Keratinocyte (primary cell): ENCODE measurements at regions not wholly inside any gene's neighbourhood (a gene's known extent, or its start where the extent isn't known, plus 50 kb on each side); places are given as distances from the start of the nearest gene placed in this dataset.

Experiments used
- DNase-seq: peaks from one replicate; pipeline ENCODE4 v3.0.0-alpha.2; 2011; ENCODE audit warnings: low read depth, missing footprints, low spot score
- FAIRE-seq: peaks from 2 replicates; lab custom pipeline; 2011; peaks lifted over from hg19 to GRCh38; lab: Jason Lieb, UNC
- H2AFZ ChIP-seq: 2 replicates; pipeline ENCODE4 v1.6.0; 2012; ENCODE audit warnings: low read length, control low read depth, inconsistent platforms; ENCODE audit not compliant: control insufficient read depth
- H3K27ac ChIP-seq: 2 replicates; pipeline ENCODE4 v1.5.1; 2011; ENCODE audit warnings: low read length; ENCODE audit not compliant: control insufficient read depth, insufficient read depth
- H3K27me3 ChIP-seq: 3 replicates; pipeline ENCODE4 v1.6.0; 2011; ENCODE audit warnings: low read length; ENCODE audit not compliant: control insufficient read depth, insufficient read depth; ENCODE audit errors: extremely low read depth
- H3K36me3 ChIP-seq, 2 experiments: 2 replicates in 1 of 2; 3 replicates in 1 of 2; pipeline ENCODE4 v1.5.1; 2011; ENCODE audit warnings: low read length in 2 of 2, mild to moderate bottlenecking in 1 of 2; ENCODE audit not compliant: control insufficient read depth in 2 of 2, insufficient read depth in 2 of 2; ENCODE audit errors: extremely low read depth in 1 of 2
- H3K4me1 ChIP-seq: 3 replicates; pipeline ENCODE4 v1.5.1; 2011; ENCODE audit warnings: low read length; ENCODE audit not compliant: control insufficient read depth, insufficient read depth; ENCODE audit errors: extremely low read depth
- H3K4me2 ChIP-seq: 3 replicates; pipeline ENCODE4 v1.6.0; 2011; ENCODE audit warnings: low read depth, low read length; ENCODE audit not compliant: control insufficient read depth, insufficient read depth; ENCODE audit errors: extremely low read depth
- H3K4me3 ChIP-seq, 3 experiments: fragments of 200-600 bp in 1 of 3; sonication (generic) in 1 of 3; 2 replicates in 2 of 3; 3 replicates in 1 of 3; pipeline ENCODE4 v1.5.1; 2011 to 2016; ENCODE audit warnings: low read length in 3 of 3, mild to moderate bottlenecking in 3 of 3, control low read depth in 2 of 3, inconsistent platforms in 1 of 3, low read depth in 1 of 3, mixed read lengths in 1 of 3, mixed run types in 1 of 3, moderate library complexity in 1 of 3; ENCODE audit not compliant: control insufficient read depth in 2 of 3, insufficient read depth in 2 of 3; ENCODE audit errors: extremely low read depth in 1 of 3
- H3K79me2 ChIP-seq: 2 replicates; pipeline ENCODE4 v1.6.0; 2012; ENCODE audit warnings: low read length; ENCODE audit not compliant: control insufficient read depth, insufficient read depth
- H3K9ac ChIP-seq: 3 replicates; pipeline ENCODE4 v1.6.0; 2011; ENCODE audit warnings: low read length; ENCODE audit not compliant: control insufficient read depth, insufficient read depth; ENCODE audit errors: extremely low read depth
- H3K9me1 ChIP-seq: 3 replicates; pipeline ENCODE4 v1.6.0; 2011; ENCODE audit warnings: low read length; ENCODE audit not compliant: control insufficient read depth, insufficient read depth; ENCODE audit errors: extremely low read depth
- H3K9me3 ChIP-seq: 2 replicates; pipeline ENCODE4 v1.5.1; 2012; ENCODE audit warnings: low read depth, low read length; ENCODE audit not compliant: control insufficient read depth
- H4K20me1 ChIP-seq: 3 replicates; pipeline ENCODE4 v1.6.0; 2011; ENCODE audit warnings: low read length; ENCODE audit not compliant: control insufficient read depth, insufficient read depth; ENCODE audit errors: extremely low read depth
- EZH2 ChIP-seq: IDR thresholded peaks from one replicate; pipeline ENCODE4 v1.6.1; 2012; ENCODE audit warnings: inconsistent platforms, mild to moderate bottlenecking, low read length, moderate library complexity
- dilution Hi-C: fragments of 300-500 bp; cut with MboI; formaldehyde crosslinking; loops from one replicate; pipeline ENCODE4 v1.7.0; 2020; ENCODE audit warnings: low sequenced_read_pairs; ENCODE audit not compliant: extremely low pct_ligation_motif_present
- TF ChIP-seq, protein P1 (sequence below), 3 experiments: IDR thresholded peaks in 1 of 3; conservative IDR thresholded peaks in 1 of 3; optimal IDR thresholded peaks in 1 of 3; 2 replicates in 2 of 3; 3 replicates in 1 of 3; pipeline versions ENCODE3 to v1.5.1; 2011; ENCODE audit warnings: low read length in 3 of 3, mild to moderate bottlenecking in 3 of 3, moderate library complexity in 2 of 3, control low read depth in 1 of 3, inconsistent platforms in 1 of 3; ENCODE audit not compliant: insufficient read depth in 2 of 3; ENCODE audit errors: extremely low read depth in 1 of 3

GRCh38 chr6:80523531-80523997 lies 417.1 kb downstream of the BCKDHB start:
- no peaks in the 10 kb centered on the region for H3K9me3 ChIP-seq
- no peaks in the 10 kb centered on the region for H4K20me1 ChIP-seq
- no peaks in the 10 kb centered on the region for H3K36me3 ChIP-seq
- no peak overlapping the region for H3K27ac ChIP-seq
- no peak overlapping the region for H3K9ac ChIP-seq
- H3K4me1 ChIP-seq = no peaks in the 10 kb centered on the region
- dilution Hi-C loops = no loop called here
- H2AFZ ChIP-seq = peak overlapping the region; percentile 53
- H3K4me2 ChIP-seq = peak overlapping the region; percentile 9
- no peaks in the 10 kb centered on the region for H3K79me2 ChIP-seq
- H3K4me3 ChIP-seq = no peak overlapping the region
- TF ChIP-seq, protein P1, sequence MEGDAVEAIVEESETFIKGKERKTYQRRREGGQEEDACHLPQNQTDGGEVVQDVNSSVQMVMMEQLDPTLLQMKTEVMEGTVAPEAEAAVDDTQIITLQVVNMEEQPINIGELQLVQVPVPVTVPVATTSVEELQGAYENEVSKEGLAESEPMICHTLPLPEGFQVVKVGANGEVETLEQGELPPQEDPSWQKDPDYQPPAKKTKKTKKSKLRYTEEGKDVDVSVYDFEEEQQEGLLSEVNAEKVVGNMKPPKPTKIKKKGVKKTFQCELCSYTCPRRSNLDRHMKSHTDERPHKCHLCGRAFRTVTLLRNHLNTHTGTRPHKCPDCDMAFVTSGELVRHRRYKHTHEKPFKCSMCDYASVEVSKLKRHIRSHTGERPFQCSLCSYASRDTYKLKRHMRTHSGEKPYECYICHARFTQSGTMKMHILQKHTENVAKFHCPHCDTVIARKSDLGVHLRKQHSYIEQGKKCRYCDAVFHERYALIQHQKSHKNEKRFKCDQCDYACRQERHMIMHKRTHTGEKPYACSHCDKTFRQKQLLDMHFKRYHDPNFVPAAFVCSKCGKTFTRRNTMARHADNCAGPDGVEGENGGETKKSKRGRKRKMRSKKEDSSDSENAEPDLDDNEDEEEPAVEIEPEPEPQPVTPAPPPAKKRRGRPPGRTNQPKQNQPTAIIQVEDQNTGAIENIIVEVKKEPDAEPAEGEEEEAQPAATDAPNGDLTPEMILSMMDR (optimal IDR thresholded peaks at IDR 0.05 in 1 of 3, IDR thresholded peaks at IDR 0.05 in 1 of 3, conservative IDR thresholded peaks at IDR 0.05 in 1 of 3; ENCODE audit: extremely low read depth in 1 of 3, insufficient read depth in 2 of 3, low read length in 3 of 3) = peak; percentile 32 to 59 (median 51)
- TF ChIP-seq EZH2 = no peak
- H3K27me3 ChIP-seq = no peaks in the 10 kb centered on the region
- no peaks in the 10 kb centered on the region for H3K9me1 ChIP-seq
- no peak for DNase-seq
- FAIRE-seq = no peak

DNA sequence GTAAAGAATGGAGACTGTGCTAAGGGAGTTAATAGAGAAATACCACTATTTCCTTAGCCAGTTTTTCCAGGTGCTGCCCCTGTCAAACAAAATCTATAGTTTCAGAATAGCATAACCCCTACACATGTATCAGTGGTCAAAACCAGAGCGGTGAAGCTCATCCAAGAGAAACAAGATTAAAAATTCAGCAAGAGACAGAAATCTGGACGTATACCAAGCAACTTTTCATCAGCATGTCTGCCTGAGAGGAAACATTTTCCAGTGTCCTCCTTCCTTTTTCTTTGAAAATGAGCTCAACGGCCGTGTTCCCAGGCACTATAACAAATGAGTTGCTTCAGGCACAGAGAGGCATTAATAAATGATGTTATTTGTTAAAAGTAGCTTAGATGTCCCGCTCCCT lies 416.5 kb downstream of the BCKDHB start:
- no peaks in the 10 kb centered on the region for H3K27me3 ChIP-seq
- no peaks in the 10 kb centered on the region for H4K20me1 ChIP-seq
- H3K9ac ChIP-seq = no peak overlapping the region
- no peak for TF ChIP-seq EZH2
- TF ChIP-seq, protein P1 (optimal IDR thresholded peaks at IDR 0.05 in 1 of 3, IDR thresholded peaks at IDR 0.05 in 1 of 3, conservative IDR thresholded peaks at IDR 0.05 in 1 of 3; ENCODE audit: extremely low read depth in 1 of 3, insufficient read depth in 2 of 3, low read length in 3 of 3) = no peak
- H3K36me3 ChIP-seq = no peaks in the 10 kb centered on the region
- DNase-seq (no peak), FAIRE-seq (no peak)
- H3K27ac ChIP-seq = no peak overlapping the region
- no peaks in the 10 kb centered on the region for H3K4me1 ChIP-seq
- H3K4me2 ChIP-seq = no peak overlapping the region
- H3K9me3 ChIP-seq = no peaks in the 10 kb centered on the region
- dilution Hi-C loops = no loop called here
- H3K79me2 ChIP-seq = no peaks in the 10 kb centered on the region
- H3K4me3 ChIP-seq = no peak overlapping the region
- no peaks in the 10 kb centered on the region for H3K9me1 ChIP-seq
- peak overlapping the region; percentile 48 for H2AFZ ChIP-seq
